Astrocyte of the spinal cord (primary cell): ENCODE measurements at regions not wholly inside any gene's neighbourhood (a gene's known extent, or its start where the extent isn't known, plus 50 kb on each side); places are given as distances from the start of the nearest gene placed in this dataset.

Source experiments
- DNase-seq: peaks from one replicate; pipeline ENCODE4 v3.0.0; 2011; ENCODE audit warnings: low read depth, low spot score
- H3K4me3 ChIP-seq: 2 replicates; pipeline ENCODE4 v1.5.1; 2011; ENCODE audit warnings: low read depth, mild to moderate bottlenecking, low read length, moderate library complexity
- in situ Hi-C: cut with HindIII; loops from 2 replicates; pipeline ENCODE4 v1.10.0; 2017; ENCODE audit warnings: low sequenced_read_pairs
- TF ChIP-seq, protein P1 (sequence below): IDR thresholded peaks from 2 replicates; pipeline ENCODE4 v1.5.1; 2012; ENCODE audit warnings: low read depth, mild to moderate bottlenecking, low read length, inconsistent platforms

DNA sequence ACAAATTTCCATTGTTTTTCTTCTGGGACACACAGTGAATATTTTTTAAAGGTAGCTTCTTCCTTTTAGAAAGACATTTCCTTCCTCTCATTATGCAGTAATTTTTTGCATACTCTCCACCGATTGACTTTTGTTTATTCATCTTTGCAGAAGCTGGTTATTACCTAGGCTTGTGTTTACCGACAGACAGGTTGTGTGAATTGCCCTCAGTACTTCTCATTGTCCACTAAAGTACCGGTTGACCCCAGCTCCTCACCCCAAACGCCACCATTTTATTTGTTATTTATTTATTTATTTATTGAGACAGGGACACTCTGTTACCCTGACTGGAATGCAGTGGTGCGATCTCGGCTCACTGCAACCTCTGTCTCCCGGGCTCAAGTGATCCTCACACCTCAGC, 63.4 kb upstream of the MYL2 start:
- TF ChIP-seq, protein P1, sequence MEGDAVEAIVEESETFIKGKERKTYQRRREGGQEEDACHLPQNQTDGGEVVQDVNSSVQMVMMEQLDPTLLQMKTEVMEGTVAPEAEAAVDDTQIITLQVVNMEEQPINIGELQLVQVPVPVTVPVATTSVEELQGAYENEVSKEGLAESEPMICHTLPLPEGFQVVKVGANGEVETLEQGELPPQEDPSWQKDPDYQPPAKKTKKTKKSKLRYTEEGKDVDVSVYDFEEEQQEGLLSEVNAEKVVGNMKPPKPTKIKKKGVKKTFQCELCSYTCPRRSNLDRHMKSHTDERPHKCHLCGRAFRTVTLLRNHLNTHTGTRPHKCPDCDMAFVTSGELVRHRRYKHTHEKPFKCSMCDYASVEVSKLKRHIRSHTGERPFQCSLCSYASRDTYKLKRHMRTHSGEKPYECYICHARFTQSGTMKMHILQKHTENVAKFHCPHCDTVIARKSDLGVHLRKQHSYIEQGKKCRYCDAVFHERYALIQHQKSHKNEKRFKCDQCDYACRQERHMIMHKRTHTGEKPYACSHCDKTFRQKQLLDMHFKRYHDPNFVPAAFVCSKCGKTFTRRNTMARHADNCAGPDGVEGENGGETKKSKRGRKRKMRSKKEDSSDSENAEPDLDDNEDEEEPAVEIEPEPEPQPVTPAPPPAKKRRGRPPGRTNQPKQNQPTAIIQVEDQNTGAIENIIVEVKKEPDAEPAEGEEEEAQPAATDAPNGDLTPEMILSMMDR, result no peak
- in situ Hi-C loops, result no loop called here
- no peak for DNase-seq
- H3K4me3 ChIP-seq, result no peak overlapping the region

- no peak for DNase-seq
- H3K4me3 ChIP-seq, result no peak overlapping the region
- TF ChIP-seq, protein P1, result no peak
- in situ Hi-C loops, result no loop called here
Observed at GRCh38 chr12:110972866-110973265, 52.5 kb upstream of the MYL2 start.

GRCh38 chr12:110971936-110972335, 51.6 kb upstream of the MYL2 start:
- in situ Hi-C loops, result no loop called here
- no peak overlapping the region for H3K4me3 ChIP-seq
- DNase-seq, result no peak
- TF ChIP-seq, protein P1, result no peak

DNA sequence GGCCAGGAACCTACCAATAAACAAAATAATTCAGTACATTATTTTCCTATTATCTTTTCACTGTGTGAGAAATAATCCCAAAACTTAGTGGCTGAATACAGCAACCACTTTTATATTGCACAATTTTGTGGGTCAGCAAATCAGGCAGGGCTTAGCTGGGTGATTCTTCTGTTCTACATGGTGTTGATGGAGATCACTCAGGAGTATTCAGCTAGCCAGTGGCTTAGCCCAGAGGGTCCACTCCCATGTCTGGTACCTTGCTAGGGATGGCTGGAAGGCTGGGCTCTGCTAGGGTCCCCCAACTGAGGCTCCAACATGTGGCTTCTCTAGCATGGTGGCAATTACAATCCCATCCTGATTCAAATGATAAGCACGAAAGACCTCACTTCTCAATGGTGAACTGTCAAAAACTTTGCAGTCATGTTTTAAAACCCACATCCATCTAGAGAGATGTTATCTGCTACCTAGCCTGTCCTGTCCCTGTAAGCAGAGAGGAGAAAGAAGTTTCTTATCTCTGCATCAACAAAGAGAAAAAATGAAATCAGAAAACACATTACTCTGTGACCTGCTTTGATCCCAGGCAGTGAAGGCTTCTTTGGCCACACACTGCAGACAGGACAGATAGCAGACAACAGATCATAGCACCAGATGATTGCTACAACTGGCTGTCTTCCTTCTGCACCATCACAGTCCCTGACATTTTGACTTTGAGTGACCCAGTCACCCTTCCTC, 51.0 kb upstream of the MYL2 start:
- no peak overlapping the region for H3K4me3 ChIP-seq
- DNase-seq, result no peak
- in situ Hi-C loops, result no loop called here
- TF ChIP-seq, protein P1, result no peak
